SK-N-SH (cell line): ENCODE measurements at regions not wholly inside any gene's neighbourhood (a gene's known extent, or its start where the extent isn't known, plus 50 kb on each side); places are given as distances from the start of the nearest gene placed in this dataset.

Experiments
- CTCF ChIP-seq: fragments of 200-600 bp; sonication (generic); IDR thresholded peaks from 2 replicates; pipeline ENCODE4 v1.6.1; 2017; ENCODE audit warnings: antibody characterized with exemption, mild to moderate bottlenecking, moderate library complexity
- RFX5 ChIP-seq: IDR thresholded peaks from 2 replicates; pipeline ENCODE4 v1.6.1; 2012; ENCODE audit warnings: mild to moderate bottlenecking, improper control_type of control experiment, low read length

GRCh38 chr5:60343102-60343501 is 356.9 kb downstream of the DEPDC1B start:
- no peak for TF ChIP-seq CTCF
- TF ChIP-seq RFX5: no peak
